Activated CD8-positive, alpha-beta memory T cell treated with anti-CD3 and anti-CD28 coated beads, Interleukin-2, amount 50 U/mL, for 4 hours (primary cell): ENCODE measurements at regions not wholly inside any gene's neighbourhood (a gene's known extent, or its start where the extent isn't known, plus 50 kb on each side); places are given as distances from the start of the nearest gene placed in this dataset.
"Not testable (repeated sequence)": the region's sequence is repeated elsewhere in the genome, so short reads cannot be mapped to it uniquely, and the experiment has no call there.

Source experiments
- DNase-seq: peaks from one replicate; pipeline ENCODE4 v3.0.0-alpha.2; 2020

DNA sequence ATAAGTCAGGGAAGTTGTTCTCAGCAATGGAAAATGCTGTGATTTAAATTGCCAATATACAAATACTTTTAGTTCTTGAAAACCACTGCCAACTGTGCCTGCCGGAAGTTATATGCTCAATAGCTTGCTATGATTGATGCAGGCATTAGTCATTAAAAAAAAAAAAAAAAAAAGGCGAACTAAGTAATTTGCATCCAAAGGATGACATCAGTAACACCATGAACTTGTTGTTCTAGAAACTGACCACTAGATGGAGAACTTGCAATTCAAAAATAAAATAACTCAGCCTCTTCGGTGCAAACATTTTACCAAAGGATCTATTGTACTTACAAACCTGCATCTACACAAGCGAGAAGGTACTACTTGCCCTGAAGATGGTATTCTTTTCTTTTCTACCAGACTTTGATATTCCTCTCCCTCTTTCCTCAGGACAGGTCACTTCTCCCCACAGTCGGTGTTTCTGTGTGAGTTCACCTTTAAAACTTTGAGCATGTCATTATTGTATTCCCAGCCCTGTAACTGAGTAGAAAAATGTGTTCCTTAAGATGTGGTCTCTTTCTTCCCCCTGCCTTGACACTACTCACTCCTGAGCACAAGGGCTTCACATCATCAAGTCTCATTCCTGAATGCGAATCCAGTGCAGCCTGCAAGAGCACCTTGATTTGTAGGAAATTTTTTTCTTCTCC, 115.0 kb upstream of the VEPH1 start:
- DNase-seq = no peak

DNA sequence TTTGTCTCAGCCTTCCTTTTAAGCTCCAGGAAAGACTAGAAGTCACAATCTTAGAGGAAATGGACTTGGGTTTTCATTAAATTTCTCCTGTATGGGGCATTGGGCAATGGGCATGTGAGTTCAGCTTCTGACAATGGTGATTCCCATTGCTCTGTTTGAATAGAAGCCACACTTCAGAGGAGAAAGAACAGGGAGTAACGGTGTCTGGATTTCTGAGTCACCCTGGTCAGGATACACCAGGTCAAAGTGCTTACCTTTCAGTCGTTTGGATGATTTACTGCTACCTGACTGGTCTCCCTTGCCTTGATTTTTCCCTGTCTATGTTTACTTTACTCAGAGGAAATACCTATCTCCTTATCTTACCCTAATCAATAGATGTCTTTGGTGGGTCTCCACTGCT, 111.7 kb upstream of the VEPH1 start:
- no peak for DNase-seq

DNA sequence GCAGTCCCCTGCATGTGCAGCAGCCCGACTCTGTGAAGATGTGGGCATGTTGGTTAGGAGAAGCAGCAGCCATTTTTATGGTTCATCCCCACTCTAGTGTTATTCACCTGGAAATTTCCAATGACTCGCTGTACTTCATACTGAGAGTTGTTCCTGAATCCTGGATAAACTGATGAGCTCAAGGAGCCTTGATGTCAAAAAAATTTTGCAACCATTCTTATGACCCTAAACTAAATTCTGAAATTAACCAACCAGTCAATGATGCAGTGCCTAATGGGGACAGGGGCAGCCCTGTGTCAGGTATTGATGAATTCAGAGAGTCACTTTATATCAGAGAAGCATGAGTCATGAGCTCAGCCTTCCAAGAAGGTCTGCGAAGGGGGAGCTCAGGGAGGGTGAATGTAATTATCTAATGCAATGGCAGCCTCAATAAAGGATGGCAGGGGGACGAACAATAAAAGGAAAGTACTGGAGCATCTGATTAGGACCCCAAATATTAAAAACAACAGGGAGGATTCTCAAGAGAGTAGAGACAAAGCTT, 108.4 kb upstream of the VEPH1 start:
- DNase-seq = no peak

DNA sequence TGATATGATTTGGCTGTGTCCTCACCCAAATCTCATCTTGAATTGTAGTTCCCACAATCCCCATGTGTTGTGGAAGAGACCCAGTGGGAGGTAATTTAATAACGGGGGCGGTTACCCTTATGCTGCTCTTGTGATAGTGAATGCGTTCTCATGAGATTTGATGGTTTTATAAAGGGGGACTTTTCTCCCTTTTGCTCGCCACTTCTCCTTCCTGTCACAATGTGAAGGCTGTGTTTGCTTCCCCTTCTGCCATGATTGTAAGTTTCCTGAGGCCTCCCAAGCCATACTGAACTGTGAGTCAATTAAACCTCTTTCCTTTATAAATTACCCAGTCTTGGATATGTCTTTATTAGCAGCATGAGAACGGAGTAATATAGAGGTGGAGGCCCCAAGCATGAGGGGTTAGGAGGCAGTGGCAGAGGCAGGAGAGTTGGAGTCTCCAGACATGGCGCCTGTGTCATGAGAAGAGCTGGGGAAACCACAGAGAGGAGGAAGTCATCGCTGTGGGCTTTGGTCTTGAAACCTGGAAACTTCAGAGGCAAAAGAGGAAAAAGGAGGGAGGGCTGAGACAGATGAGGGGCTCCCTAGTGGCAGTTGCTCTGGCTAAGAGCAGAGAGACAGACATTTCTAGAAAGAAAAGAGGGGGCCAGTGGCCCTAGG, 107.8 kb upstream of the VEPH1 start:
- DNase-seq = no peak

DNA sequence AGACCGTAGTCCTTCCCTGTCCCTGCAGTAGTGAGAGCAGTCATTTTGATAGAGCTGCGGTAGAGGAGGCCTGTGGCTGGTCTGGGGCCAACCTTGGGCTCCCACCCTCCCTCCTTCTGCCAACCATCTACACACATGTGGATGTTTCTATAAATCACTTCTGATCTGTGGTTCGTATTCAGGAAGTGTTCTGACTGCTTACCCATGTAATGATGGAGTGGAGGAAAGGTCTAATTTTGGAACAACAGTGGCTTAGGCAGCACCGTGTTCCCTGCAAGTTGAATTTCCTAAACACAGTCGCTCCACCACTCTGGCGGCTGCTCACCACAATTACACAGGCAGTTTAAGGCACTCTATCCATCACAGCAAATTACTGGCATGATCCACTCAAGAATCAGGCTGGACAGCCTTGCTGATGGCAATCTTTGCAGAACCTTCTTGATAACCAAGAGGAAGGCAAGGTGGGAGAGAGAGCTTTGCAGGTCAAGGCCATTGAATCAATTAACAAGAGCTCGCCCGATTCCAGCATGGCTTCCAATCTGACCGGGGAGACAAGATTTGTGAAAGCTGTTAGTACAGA, 104.7 kb upstream of the VEPH1 start:
- no peak for DNase-seq

DNA sequence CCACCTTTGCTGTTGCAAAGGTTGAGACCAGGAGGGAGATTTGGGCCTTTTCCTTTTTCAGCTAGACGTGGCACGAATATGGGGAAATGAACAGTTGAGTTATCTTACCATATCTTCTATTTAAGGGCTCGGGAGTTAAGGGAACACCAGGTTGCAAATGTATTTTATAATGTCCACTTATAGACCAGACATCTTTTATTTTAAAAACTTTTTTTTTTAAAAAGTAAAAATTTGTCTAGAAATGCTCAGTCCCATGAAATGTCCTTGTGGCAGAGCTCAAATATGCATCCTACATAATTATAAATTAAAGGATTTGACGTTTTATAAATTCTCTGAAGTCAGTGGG, 103.6 kb upstream of the VEPH1 start:
- DNase-seq = no peak

DNA sequence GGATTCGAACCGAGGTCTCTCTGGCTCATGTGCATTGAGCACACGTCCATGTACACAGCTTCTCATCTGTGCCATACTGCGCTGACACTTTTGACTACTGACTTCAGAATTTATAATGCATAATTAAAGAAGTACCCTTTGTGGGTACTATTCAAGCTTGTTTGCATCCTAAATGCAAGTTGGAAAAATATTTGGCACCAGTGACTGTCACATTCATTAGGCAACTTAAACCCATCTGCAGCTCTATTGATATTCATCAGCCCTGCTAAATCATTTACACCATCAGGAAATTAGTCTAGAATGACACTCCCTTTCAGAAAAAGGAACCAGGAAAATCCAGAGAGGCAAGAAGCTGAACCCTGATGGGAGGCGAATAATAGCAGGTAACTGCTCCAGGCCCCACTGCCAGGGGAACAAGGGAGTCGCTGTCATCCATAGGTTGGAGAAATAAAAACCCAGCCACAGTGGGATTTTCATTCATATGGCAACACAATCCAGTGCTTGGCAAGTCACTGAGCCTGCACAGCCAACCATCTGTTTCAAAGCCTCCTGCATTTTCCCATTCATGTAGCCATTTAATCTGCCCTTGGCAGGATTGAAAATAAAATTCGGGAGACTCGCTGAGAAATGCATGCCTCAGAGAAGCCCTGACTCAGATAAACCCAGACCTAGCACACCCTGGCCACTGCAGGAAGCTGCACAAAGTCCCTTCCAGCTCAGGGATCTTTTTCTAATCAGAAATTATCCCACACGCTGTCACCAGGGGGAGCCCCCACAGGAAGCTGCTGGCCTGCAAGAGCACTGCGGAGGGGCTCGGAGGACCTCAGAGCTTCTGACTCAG, 103.0 kb upstream of the VEPH1 start:
- peak; percentile 62 for DNase-seq

DNA sequence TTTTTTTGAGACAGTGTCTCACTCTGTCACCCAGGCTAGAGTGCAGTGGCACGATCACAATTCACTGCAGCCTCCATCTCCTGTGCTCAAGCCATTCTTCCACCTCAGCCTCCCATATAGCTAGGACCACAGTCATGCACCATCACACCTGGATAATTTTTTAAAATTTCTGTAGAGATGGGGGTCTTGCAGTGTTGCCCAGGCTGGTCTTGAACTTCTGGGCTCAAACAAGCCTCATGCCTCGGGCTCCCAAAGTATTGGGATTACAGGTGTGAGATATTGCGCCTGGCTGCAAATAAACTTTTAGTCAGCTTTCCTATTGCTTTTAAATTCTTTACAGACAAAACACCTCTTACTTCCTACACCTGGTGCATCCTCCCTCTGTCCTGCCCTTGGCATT, 102.1 kb upstream of the VEPH1 start:
- DNase-seq = no peak

DNA sequence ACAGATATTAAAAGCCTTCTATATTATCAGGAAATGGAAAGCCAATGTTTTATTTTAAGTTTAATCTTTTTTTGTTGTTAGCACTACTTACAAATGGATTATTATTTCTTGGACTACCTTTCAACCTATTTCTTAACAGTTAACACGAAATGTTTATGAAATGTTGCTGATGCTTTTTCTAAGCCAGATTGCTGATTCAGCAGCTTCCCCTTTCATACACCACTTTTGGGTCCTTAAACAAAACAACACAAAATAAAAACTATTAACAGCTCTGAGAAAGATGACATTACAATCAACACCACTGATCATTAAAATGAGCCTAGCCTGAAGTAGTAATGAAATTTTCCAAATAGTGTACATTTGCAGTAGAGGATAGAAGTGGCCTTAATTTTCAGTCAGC, 99.2 kb upstream of the VEPH1 start:
- DNase-seq = no peak

DNA sequence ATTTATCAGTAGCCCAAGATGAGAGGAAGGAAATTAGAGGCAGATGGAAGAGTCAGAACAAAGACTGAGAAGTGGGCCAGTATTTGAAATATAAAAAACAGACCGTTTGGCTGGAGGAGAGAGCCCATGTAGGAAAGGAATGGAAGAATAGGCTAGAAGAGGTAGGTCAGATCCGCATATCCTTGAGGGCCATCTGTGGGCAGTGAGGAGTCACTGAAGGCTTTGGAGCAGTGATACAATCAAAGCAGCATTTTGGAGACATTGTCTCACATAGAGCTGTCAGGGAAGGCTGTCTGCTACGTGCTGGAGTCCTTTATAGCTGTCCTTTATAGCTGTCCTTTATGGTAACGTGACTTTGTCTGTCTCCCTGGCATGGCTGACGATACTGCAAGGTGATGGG, 92.0 kb upstream of the VEPH1 start:
- no peak for DNase-seq

DNA sequence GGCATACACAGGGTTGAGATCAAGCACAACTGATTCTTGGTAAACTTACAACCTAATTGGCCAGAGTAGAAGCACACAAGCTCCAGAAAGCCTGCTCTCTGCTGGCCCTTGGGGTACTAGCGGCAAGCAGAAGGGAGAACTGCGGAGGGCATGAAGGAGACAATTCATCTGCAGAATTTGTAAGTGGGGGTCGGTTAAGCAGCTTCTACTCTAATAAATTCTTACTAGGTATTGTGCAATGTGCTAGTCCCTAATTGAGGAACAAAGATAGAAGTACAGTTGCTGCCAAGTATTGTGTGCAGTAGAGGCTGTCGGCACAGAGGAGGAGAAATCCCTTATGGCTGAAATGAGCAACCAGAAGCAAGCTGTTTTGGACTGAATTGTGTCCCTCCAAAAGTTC, 91.2 kb upstream of the VEPH1 start:
- no peak for DNase-seq

DNA sequence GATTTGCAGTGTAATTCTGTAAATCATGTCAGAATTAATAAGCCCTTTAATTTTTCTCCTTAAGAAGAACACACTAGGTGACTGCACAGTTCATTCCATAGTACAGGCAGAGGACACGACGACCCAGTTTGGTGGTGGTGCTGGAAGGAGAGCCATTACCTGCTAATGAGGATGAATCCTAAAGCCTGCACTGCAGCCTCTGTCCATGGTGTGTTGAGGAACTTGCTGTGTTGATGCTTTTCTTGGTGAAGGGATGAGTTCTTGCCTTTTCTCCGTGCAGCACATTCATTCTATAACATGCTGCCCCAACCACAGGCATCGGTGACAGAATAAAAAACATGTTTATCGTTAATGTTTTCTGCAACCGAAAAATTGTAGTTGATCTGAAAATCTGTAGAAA, 89.6 kb upstream of the VEPH1 start:
- DNase-seq = no peak

DNA sequence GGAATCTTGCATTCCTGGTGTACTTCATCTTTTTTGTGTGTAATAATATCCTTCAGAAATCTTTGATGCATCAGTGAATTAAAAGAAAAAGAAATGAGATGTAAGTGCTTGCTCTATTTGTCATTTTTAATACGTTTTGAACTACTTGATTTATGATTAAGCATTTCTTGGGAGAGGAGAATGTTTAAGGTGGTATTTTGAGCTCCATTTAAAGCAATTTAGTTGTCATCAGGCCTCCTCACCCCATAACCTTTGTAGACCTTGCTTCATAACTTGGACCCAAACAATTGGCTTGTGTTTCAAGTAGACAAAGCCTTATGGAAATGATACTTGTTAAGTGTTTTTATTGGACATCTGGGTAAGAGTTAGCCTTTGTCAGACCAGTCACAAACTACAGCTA, 87.1 kb upstream of the VEPH1 start:
- DNase-seq = no peak

DNA sequence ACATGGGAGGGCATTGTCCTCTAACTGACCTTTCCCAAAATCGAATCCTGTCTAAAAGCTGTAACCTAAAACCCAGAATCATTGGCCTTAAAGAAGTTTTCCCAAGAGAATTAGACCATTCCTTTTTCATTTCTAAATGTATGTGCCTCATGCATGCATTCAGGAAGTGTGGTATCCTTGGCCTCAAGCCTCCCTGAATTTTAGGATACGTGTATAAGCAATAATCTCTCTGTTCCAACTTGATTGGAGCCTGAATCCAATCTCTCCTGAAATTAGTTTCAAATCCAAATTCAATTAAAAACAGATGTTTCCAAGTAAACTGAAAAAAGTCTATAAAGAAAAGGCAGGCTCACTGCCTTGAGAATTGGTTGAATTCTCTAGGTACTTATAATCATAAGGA, 86.0 kb upstream of the VEPH1 start:
- DNase-seq = no peak

DNA sequence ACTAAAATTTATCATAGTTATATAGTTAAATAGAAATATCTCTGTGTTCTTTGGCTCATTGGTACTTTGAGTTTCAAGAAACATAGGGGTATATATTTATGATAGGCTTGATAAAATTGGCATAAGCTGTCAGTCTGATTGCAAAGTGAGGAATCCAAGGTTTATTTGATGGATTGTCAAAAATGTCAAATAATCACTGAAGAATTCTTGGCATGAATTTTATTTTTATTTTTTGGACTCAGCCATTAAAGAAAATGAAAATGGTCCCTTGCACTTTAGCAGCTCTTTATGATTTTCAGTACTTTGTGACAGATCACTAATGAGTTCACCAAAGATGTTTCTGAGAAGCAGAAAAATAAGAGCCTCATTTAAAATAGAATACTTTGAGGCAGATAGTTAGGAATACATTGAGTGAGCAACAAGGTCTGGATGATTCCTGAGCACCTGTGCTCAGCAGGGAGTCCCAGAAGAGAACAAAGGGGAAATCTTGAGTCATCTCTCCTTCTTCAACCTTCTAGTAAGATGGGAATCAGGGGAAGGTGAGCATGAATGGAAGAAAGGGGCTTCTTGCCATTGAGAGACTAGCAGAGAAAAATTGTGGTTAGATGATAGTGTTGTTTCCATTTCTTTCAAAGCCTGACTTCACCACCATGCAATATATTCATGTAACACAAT, 85.3 kb upstream of the VEPH1 start:
- DNase-seq = no peak

DNA sequence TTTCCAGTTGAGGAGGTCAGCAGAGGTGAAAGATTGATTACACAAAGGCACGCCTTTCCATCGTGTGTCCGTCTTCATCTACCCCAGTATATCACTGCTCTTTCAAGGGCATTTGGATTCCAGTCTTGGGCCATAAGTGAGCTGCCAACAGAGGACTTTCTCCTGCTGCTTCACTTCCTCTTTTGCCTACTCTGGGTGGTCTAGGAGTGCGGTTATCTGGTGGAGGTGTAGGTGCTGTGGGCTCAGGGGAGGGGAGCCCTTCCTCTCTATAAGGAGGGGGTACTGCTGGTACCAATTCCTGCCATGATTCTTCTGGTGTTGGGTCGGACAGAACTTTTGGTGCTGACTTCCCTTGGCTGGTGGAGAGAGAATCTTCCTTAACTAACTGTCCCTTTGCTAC, 83.1 kb upstream of the VEPH1 start:
- DNase-seq = no peak

DNA sequence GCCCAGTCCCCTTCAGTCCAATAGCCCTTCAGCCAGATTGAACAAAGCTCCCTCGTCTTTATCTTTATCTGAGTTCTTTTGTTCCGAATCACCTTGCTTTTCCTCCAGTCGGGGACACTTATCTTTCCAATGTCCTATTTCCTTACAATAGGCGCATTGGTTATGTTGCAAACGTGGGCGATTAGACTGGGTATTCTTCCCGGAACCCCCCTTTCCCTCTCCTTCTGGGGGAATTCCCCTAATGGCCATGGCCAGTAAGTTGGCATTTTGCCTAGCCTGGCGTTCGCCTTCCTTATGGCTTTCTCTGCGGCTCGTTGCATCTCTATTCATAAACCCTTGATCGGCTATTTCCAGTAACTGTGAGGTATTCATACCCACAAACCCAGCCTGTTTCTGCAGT, 82.2 kb upstream of the VEPH1 start:
- no peak for DNase-seq

DNA sequence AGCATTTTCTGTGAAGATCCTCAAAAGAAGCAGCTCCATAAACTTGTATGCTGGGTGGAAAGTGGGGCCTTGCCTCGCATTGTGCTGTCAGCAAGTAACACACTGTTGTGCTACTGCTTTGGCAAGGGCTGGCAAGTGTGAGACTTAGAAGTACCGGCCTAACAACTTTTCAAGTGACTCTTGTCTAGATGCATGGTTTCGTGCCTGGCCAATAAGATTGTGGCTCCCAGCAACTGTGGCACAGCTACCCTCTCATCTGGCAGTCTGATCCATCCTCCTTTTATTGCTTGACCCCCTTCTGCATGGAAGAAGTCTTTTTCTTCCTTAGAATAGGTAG, 79.4 kb upstream of the VEPH1 start:
- no peak for DNase-seq

DNA sequence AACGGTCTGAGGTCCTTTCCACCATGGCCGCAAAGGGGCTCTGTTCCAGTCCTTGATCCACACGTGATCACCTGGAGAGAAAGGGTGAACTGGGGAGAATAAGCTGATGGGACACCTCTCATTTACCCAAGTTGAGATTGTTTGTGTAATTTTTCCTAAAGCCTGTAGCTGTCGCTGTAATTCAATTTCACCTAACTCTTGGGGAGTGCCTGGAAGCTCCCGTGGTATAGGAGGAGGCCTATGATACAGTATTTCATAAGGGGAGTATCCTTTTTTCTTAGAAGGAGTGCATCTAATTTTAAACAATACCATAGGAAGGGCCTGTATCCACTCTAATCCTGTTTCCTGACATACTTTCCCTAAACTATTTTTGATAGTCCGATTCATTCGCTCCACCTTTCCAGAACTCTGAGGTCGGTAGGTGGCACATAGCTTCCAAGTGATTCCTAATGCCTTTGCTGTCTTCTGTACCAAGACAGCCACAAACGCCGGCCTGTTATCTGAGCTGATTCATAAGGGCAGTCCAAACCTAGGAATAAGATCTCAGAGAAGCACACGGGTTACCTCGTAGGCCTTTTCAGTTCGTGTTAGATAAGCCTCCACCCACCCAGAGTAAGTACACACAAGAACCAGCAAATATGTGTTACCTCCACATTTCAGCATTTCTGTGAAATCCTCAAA, 78.9 kb upstream of the VEPH1 start:
- not testable (repeated sequence) for DNase-seq

DNA sequence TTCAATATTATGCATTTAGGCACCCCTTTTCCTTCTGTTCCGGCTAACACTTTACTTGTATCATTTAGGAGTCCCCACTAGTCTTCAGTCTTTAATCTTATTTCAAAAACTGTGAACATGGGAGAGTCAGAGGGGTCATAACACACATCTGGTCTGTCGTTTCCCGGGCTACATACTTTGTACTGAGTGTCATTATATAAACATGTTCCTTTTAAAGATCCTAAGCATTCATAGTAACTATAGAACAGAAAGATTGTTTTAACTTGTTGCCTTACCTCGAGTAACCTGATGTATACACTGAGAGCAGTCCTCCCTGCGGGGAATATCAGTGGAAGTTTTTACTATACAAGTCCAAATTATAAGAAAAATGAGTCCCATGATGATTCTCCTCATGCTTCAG, 78.2 kb upstream of the VEPH1 start:
- DNase-seq = no peak

DNA sequence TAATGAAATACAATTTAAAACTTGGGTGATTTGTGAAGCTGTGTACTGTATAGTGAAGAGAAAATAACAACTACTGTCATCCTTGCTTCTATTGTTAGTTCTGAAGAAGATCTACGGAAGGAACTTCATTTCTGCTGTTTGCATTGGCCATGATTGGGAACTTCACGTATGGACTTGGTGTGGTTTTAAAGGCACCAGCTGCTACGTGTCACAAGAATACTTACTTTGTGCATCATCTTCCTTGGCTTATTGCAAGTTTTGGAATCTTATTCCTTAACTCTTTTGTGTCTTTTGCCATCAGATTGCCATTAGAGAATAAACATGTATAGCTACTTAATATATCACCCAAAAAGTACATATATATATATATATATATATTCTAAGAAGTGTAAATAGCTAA, 75.0 kb upstream of the VEPH1 start:
- DNase-seq = no peak

DNA sequence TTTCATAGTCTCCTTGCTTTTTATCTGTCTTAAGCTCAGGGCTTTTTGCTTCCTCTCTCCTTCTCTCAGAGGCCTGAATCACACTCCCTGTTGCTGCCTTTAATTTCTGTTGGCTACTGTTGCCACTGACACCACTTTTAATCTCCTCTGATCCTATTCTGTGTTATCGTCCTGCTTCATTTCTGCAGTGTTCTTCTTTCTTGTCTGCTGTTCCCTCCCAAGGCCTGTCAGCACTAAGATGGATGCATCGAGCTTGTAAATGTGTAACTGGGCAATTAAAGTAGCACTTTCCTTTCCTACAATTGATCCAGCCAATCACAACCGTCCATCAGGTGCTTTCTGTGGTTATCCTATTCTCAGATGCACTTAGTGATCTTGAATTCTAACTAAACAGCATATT, 71.3 kb upstream of the VEPH1 start:
- DNase-seq = no peak
